Testis (tissue), 2 donors: ENCODE measurements at regions not wholly inside any gene's neighbourhood (a gene's known extent, or its start where the extent isn't known, plus 50 kb on each side); places are given as distances from the start of the nearest gene placed in this dataset.

Experiments used
- DNase-seq: peaks from one replicate; pipeline ENCODE4 v3.0.0-alpha.2; 2019
- H3K27ac ChIP-seq, 2 donors: fragments of 200-600 bp; sonication (generic); one replicate each; pipeline ENCODE4 v1.5.1; 2019
- H3K27me3 ChIP-seq: fragments of 200-600 bp; sonication (generic); one replicate; pipeline ENCODE4 v1.5.1; 2019
- H3K36me3 ChIP-seq: fragments of 200-600 bp; sonication (generic); one replicate; pipeline ENCODE4 v1.5.1; 2017; ENCODE audit warnings: low read depth; ENCODE audit errors: missing control alignments
- H3K4me1 ChIP-seq: fragments of 200-600 bp; sonication (generic); one replicate; pipeline ENCODE4 v1.5.1; 2019
- H3K4me3 ChIP-seq, 2 donors: fragments of 200-600 bp; sonication (generic); one replicate each; pipeline ENCODE4 v1.5.1; 2017 to 2019
- H3K9me3 ChIP-seq: fragments of 200-600 bp; sonication (generic); one replicate; pipeline ENCODE4 v1.5.1; 2017
- CTCF ChIP-seq, 3 experiments: fragments of 450-650 bp in 2 of 3; fragments of 200-600 bp in 1 of 3; sonication (generic) in 1 of 3; IDR thresholded peaks; one replicate each; pipeline ENCODE4 v1.5.1; 2016 to 2019; ENCODE audit warnings: antibody characterized with exemption in 3 of 3, mild to moderate bottlenecking in 2 of 3, moderate library complexity in 1 of 3
- POLR2A ChIP-seq: fragments of 450-650 bp; IDR thresholded peaks from one replicate; pipeline ENCODE4 v1.6.1; 2017; ENCODE audit warnings: antibody characterized with exemption, mild to moderate bottlenecking, moderate library complexity
- WGBS, 2 donors: methylation state at CpG; one replicate each; pipeline ENCODE4 v1.1.5; 2018; 5-methylcytosine and 5-hydroxymethylcytosine counted together
- intact Hi-C: fragments of 100-400 bp; cut with DNase I; formaldehyde crosslinking; loops from one replicate; pipeline ENCODE4 v1.15.1; 2023; ENCODE audit warnings: low total_unique reads

- intact Hi-C loops: no loop called here
- Histone ChIP-seq H3K4me3 (no peak overlapping the region), H3K27me3 (no peaks in the 10 kb centered on the region), H3K9me3 (no peaks in the 10 kb centered on the region), H3K36me3 (no peaks in the 10 kb centered on the region), H3K27ac (no peak overlapping the region), H3K4me1 (no peaks in the 10 kb centered on the region)
- TF ChIP-seq CTCF (IDR thresholded peaks at IDR 0.05) (no peak), POLR2A (no peak)
- DNase-seq: no peak
Measured at GRCh38 chr5:4215143-4215542, 619.5 kb downstream of the IRX1 start.

GRCh38 chr5:4216142-4216541 lies 620.5 kb downstream of the IRX1 start:
- Histone ChIP-seq H3K27me3 (no peaks in the 10 kb centered on the region), H3K4me3 (no peak overlapping the region), H3K9me3 (no peaks in the 10 kb centered on the region), H3K4me1 (no peaks in the 10 kb centered on the region), H3K27ac (no peak overlapping the region), H3K36me3 (no peaks in the 10 kb centered on the region)
- WGBS, 2 donors: 82 to 90% methylated on average over 3 of the region's 3 CpGs
- no peak for DNase-seq
- intact Hi-C loops: no loop called here
- TF ChIP-seq CTCF (IDR thresholded peaks at IDR 0.05): no peak
- TF ChIP-seq POLR2A: no peak

- H3K36me3 ChIP-seq: no peaks in the 10 kb centered on the region
- 82 to 85% methylated on average over 7 of the region's 7 CpGs for WGBS, 2 donors
- H3K27ac ChIP-seq: no peak overlapping the region
- intact Hi-C loops: no loop called here
- no peaks in the 10 kb centered on the region for H3K9me3 ChIP-seq
- no peaks in the 10 kb centered on the region for H3K27me3 ChIP-seq
- no peak for TF ChIP-seq CTCF (IDR thresholded peaks at IDR 0.05)
- TF ChIP-seq POLR2A: no peak
- no peaks in the 10 kb centered on the region for H3K4me1 ChIP-seq
- DNase-seq: no peak
- H3K4me3 ChIP-seq: no peak overlapping the region
Measured at GRCh38 chr5:4220016-4220415, 624.4 kb downstream of the IRX1 start.

GRCh38 chr5:4221048-4221447 lies 625.4 kb downstream of the IRX1 start:
- no peak overlapping the region for H3K27ac ChIP-seq
- H3K36me3 ChIP-seq: no peaks in the 10 kb centered on the region
- no peaks in the 10 kb centered on the region for H3K27me3 ChIP-seq
- 55 to 56% methylated on average over 8 of the region's 8 CpGs for WGBS, 2 donors
- no peaks in the 10 kb centered on the region for H3K4me1 ChIP-seq
- H3K4me3 ChIP-seq: no peak overlapping the region
- no peak for TF ChIP-seq CTCF (IDR thresholded peaks at IDR 0.05)
- TF ChIP-seq POLR2A: no peak
- DNase-seq: no peak
- intact Hi-C loops: no loop called here
- H3K9me3 ChIP-seq: no peaks in the 10 kb centered on the region

GRCh38 chr5:4222147-4222546 lies 626.5 kb downstream of the IRX1 start:
- WGBS, 2 donors: 69 to 90% methylated on average over 6 of the region's 6 CpGs
- intact Hi-C loops: no loop called here
- Histone ChIP-seq H3K4me3 (no peak overlapping the region), H3K9me3 (no peaks in the 10 kb centered on the region), H3K36me3 (no peaks in the 10 kb centered on the region), H3K27ac (no peak overlapping the region), H3K4me1 (no peaks in the 10 kb centered on the region), H3K27me3 (no peaks in the 10 kb centered on the region)
- no peak for DNase-seq
- TF ChIP-seq CTCF (IDR thresholded peaks at IDR 0.05) (no peak), POLR2A (no peak)
